ENCODE measurements at regions not wholly inside any gene's neighbourhood (a gene's known extent, or its start where the extent isn't known, plus 50 kb on each side); places are given as distances from the start of the nearest gene placed in this dataset.

GRCh38 chr4:3831529-3832150 is 65.5 kb downstream of the ADRA2C start:
- intact Hi-C loops (cut with micrococcal nuclease): no loop called here

- intact Hi-C loops (cut with micrococcal nuclease): no loop called here
Observed at GRCh38 chr4:3832536-3833220, 66.5 kb downstream of the ADRA2C start.

- intact Hi-C loops (cut with micrococcal nuclease): no loop called here
Observed at GRCh38 chr4:3833326-3833989, 67.3 kb downstream of the ADRA2C start.

GRCh38 chr4:3834186-3834662 is 68.0 kb downstream of the ADRA2C start:
- intact Hi-C loops (cut with micrococcal nuclease): no loop called here

- intact Hi-C loops (cut with micrococcal nuclease): no loop called here
Observed at GRCh38 chr4:3834663-3835521, 68.7 kb downstream of the ADRA2C start.

- intact Hi-C loops (cut with micrococcal nuclease): no loop called here
Observed at GRCh38 chr4:3835527-3836405, 69.6 kb downstream of the ADRA2C start.

GRCh38 chr4:3836406-3836755 is 70.2 kb downstream of the ADRA2C start:
- intact Hi-C loops (cut with micrococcal nuclease): no loop called here

- intact Hi-C loops (cut with micrococcal nuclease): no loop called here
Observed at GRCh38 chr4:3836756-3837601, 70.8 kb downstream of the ADRA2C start.

- intact Hi-C loops (cut with micrococcal nuclease): no loop called here
Observed at GRCh38 chr4:3838437-3839380, 72.5 kb downstream of the ADRA2C start.

- intact Hi-C loops (cut with micrococcal nuclease): no loop called here
Observed at GRCh38 chr4:3845094-3845743, 79.0 kb downstream of the ADRA2C start.

GRCh38 chr4:3845744-3846429 is 79.7 kb downstream of the ADRA2C start:
- intact Hi-C loops (cut with micrococcal nuclease): no loop called here

GRCh38 chr4:3847211-3847940 is 81.2 kb downstream of the ADRA2C start:
- intact Hi-C loops (cut with micrococcal nuclease): no loop called here

- intact Hi-C loops (cut with micrococcal nuclease): no loop called here
Observed at GRCh38 chr4:3848323-3848722, 82.1 kb downstream of the ADRA2C start.

- intact Hi-C loops (cut with micrococcal nuclease): no loop called here
Observed at GRCh38 chr4:3849140-3849539, 83.0 kb downstream of the ADRA2C start.

- intact Hi-C loops (cut with micrococcal nuclease): no loop called here
Observed at GRCh38 chr4:3850128-3850527, 83.9 kb downstream of the ADRA2C start.

GRCh38 chr4:3851211-3851610 is 85.0 kb downstream of the ADRA2C start:
- intact Hi-C loops (cut with micrococcal nuclease): no loop called here

- intact Hi-C loops (cut with micrococcal nuclease): no loop called here
Observed at GRCh38 chr4:3851881-3852280, 85.7 kb downstream of the ADRA2C start.

All from T-helper 1 cell treated with Interleukin-12 subunit alpha and Interleukin-12 subunit beta and Interleukin-4 antibody, amounts not matched to agents 30 ng/mL and 1 ng/mL, for 36 hours (primary cell).